Nucleus accumbens (tissue), 56 donors: ENCODE measurements at regions not wholly inside any gene's neighbourhood (a gene's known extent, or its start where the extent isn't known, plus 50 kb on each side); places are given as distances from the start of the nearest gene placed in this dataset.
"Not testable (repeated sequence)": the region's sequence is repeated elsewhere in the genome, so short reads cannot be mapped to it uniquely, and the experiment has no call there.

Experiments used
- DNase-seq, 56 donors: peaks; one replicate each; lab custom pipeline; 2025; lab: John Stamatoyannopoulos, UW

DNA sequence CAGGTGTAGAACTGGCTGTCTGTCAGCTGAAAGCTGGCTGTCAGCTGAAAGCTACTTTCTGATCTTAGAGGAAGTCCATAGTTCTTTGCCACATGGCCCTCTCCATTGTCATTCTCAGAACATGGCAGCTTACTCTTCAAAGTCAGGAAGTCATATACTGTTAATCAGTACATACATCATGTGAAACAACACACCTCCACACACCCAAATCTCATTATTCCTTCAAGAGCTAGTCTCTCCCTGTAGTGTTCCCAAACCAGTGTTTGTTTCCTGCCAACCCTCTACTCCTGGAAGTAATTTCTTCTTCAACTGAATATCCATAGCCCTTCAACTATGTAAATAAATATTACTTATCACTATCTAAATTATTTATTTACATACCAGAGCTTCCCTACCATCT is 58.9 kb downstream of the OR5AK2 start:
- DNase-seq = no peak

DNA sequence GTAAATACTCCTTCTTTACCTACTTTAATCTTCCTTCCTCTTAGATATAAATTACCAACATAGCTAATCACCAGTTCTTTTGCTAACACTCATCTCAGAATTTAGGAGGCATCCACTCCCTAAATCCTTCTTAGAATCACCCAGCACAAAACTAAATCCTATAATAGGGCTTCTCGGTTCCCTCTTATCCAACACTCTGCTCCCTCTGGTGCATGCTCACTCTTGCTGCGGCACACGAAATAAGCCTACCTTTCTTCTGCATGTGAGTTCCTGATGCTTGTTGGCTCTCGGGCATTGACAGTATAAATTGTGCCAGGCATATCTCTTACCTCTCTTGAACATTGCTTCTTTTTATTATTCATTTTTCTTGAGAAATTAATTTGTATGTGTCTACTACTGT is 61.0 kb downstream of the OR5AK2 start:
- no peak for DNase-seq

DNA sequence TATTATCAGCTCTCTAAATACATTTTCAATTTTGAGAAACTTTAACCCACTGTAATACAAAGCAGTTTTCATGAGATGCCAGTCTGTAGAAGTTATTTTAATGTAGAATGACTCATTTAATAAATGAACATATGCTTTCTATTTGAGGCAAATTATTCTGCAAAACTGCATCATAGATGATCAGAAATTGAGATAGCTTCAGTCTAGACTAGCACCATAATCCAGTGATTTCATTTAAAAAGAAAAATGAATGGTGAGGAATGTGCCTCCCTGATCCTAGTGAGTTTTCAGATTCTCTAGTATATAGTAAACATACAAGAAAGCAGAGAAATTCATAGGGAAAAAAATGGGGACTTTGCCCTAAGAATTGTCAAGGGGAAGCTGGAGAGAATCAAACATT is 66.1 kb downstream of the OR5AK2 start:
- no peak for DNase-seq

DNA sequence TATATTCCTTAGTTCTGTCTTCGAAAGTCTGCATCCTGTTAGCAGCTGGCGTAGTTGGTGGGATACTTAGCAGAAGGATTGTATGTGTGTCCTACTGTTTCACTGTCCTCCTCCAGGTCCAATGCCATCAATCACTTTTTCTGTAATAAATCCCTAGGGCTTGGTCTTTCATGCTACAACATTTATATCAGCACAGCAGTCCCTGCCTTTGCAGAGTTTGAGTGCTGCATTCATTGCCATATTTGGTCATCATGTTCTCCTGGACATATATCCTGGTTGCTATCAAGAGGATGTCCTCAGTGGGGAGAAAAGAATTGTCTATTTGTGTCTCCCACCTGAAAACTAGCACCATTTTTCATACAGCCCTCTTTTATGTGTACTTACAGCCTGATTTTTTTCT is 67.0 kb downstream of the OR5AK2 start:
- no peak for DNase-seq

DNA sequence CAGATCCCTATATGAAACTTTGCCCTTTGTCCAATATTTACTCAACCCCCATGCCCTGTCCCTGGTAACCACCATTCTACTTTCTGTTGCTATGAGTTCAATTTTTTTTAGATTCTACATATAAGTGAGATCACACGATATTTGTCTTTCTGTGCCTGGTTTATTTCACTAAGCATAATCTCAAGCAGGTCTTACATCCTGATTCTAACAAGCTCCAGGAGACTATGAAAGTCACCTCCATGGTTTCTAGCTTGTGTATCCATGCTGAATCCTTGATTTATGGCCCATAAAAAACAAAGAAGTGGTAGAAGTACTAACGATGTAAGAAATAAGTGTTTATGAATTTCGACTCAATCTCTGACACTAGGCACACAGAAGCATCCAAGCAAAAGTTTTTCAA is 68.0 kb downstream of the OR5AK2 start:
- no peak for DNase-seq

DNA sequence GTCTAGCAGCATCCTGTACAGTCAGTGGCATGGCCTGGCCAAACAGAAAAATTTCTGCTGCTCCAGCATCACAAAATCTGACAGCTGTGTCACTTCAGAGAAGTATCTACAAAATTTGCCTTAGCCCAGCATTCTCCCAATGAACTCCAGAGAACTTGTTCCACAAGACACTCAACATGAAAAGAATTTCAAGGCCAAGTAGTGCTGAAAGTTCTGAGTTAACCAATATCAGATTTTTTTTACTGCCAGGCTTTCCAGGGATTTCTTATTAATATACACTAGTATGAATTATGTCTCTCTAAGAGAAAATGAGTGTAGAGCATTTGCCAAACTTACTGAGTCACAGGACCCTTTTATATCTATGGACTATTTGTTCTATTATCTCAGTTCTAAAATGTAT is 68.8 kb downstream of the OR5AK2 start:
- no peak for DNase-seq

DNA sequence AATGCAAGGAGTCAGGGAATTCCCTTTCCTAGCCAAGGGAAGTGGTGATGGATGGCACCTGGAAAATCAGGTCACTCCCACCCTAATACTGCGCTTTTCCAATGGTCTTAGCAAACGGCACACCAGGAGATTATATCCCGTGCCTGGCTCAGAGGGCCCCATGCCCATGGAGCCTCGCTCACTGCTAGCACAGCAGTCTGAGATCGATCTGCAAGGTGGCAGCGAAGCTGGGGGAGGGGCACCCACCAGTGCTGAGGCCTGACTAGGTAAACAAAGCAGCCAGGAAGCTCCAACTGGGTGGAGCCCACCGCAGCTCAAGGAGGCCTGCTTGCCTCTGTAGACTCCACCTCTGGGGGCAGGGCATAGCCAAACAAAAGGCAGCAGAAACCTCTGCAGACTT is 74.2 kb downstream of the OR5AK2 start:
- not testable (repeated sequence) for DNase-seq

DNA sequence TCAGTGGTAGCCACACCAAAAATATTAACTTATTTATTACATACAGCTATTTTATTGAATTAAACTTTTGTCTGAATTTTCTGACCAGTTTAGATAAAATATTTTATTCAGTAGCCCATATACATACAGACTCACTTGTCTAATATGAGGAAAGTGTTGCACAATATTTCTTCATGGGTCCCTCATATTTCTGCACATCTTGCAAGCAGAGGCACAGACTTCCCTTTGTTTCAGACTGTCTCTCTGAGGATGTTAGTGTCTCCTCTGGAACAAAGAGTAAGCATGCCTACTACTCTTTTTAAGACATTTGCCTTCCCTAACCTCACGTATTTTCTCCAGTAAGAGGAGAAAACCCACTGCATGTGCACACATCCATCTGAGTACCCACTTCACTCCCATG is 81.2 kb downstream of the OR5AK2 start:
- no peak for DNase-seq

DNA sequence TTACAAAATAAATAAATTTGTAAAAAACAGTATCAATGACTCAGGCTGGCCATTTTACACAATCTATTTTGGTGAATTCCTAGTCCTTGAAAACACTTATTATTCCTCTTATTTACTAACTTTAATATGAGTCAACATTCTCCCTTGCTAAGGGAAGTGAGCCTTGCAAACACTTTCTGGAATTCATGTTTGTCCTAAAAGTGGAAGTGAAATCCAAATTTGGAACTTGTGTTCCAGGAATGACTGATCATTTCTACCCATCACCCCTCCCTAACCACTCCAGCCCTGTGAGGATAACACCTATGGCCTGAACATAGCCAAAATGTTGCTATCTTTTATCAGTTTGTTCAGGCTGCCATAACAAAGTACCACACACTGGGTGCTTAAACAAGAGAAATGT is 83.1 kb downstream of the OR5AK2 start:
- no peak for DNase-seq

DNA sequence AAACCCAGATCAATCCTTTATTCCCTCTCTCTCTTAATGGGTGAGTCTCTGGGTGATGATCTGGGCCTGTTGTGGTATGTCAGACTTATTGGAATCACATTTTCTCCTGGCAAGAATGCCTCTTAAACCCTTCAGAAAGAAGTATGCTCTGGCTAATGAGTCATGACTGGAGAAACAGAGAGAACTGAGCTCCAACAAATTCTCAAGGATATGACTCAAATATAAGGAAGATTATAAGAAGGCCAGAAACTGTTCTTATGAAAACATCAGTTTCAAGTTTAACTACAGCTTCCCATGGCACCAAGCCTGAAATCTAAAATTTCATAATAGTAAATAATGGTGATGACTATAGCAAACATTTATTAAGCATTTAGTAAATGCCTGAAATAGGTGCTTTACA is 83.9 kb downstream of the OR5AK2 start:
- DNase-seq = no peak

DNA sequence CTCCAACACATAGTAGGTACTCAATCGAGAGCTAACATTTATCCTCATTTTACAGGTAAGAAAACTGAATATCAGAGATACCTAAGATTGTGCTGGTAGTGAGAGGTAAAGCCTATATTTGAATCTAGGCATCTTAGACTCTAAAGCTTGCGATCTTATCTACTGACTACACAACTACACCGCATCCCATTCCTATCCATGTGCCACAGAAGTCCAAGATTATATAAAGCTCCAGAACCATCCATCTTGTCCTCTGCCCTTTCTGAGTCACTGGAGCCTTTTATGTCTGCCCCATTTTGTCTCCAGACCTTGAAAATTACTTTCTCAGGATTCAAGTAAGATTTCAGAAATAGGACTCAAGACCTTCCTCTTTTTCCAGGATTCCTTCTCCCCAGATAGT is 84.4 kb downstream of the OR5AK2 start:
- DNase-seq = no peak

DNA sequence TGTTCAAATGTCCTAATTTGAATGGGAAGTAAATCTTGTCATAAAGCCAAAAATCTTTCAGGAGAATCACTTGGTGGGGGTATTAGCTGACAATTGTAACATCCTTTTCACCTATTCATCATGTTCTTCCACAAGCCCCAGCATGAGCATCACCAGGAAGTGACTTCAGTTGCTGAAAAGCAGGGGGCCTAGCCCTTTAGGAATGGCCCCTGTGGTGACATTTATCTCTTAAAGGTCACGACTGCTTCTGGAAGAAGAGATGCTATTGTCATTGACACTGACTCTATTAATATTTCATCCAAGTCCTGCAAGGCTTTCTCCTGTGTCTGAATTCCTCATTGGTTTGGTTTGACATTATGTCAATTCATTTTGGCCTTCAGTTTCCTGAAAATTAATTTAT is 92.6 kb downstream of the OR5AK2 start:
- no peak for DNase-seq

DNA sequence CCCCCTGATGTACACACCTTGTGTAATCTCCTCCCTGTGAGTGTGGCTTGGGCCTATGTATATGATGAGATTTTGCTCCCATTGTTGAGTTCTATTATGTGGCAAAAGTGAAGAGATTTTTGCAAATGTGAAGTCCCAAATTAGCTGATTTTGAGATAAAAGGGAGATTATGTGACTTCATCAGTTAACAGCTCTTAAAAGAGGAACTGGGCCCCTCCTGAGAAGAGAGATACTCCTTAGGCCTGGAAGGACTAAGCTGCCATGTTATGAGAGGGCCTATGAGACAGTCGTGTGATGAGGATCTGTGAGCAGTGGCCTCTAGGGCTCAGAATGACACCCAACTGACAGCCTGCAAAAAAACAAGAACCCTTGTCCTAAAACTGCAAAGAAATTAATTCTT is 93.4 kb downstream of the OR5AK2 start:
- DNase-seq = no peak

DNA sequence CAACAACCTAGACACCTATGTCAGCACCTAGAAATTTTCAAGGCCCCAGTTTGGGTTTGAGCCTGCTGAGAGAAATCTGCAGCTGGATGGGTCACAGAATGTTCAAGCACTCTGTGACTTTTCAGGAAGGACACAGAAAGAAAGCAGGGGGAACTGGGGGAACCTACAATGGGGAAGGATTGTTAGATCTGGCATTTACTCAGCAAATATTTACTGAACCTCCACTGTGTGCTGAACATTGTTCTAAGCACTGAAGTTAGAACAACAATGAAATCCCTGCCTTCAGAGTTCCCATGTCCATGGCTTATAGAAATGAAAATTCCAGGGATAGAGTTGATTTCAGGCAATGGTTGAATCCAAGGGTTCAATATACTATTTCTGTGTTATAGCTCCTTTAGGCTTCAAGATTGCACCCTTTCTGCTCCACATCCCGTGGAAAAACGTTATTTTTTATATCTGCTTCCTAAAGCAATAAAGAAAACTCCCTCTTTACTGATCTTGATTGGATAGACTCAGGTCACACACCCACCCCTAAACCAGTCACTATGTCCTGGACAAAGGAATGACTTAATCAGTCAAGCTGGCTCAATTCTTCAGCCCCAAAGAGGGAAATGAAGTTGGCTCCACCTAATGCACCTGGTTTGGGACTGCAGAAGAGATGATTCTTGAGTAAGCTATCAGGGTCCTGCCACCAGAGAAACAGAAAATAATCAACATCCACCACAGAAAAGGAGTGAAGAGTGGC is 95.1 kb downstream of the OR5AK2 start:
- DNase-seq = no peak

DNA sequence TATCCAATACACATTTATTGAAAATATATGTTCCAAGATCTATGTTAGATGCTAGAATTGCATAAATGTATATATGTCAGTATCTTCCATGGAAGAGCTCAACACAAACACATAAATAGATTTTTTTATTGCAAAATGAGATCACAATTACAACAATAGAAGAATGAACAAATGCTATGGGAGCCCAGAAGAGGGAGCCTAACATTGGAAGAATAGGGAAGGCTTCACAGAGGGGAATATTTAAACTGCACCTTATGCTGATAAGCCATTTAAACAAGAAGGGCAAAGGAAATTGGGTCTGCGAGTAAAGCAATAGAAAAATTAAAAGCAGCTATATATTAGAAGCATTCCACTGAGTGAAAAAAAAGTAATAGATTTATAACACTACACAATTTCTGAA is 96.1 kb upstream of the LRRC55 start:
- no peak for DNase-seq

DNA sequence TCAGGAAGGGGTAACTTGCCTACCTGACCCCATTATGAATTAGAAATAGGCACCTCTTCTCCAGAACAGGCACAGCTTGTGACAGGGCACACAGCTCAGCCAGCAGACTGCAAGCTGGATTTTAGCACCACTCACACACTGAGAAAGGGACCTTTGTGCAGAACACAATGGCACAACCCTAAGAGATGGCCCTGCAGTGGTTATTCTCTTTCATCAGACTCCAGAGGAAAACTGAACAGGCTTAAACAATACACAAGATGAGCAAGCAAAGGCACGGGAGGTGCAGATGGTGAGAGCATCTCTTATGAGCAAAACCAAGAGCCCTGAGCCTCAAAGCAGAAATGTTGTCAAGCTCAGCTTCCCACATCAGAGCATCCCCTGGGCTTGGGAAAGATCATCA is 93.8 kb upstream of the LRRC55 start:
- DNase-seq = peak in 2 of 56 donors; percentile 1 to 2

DNA sequence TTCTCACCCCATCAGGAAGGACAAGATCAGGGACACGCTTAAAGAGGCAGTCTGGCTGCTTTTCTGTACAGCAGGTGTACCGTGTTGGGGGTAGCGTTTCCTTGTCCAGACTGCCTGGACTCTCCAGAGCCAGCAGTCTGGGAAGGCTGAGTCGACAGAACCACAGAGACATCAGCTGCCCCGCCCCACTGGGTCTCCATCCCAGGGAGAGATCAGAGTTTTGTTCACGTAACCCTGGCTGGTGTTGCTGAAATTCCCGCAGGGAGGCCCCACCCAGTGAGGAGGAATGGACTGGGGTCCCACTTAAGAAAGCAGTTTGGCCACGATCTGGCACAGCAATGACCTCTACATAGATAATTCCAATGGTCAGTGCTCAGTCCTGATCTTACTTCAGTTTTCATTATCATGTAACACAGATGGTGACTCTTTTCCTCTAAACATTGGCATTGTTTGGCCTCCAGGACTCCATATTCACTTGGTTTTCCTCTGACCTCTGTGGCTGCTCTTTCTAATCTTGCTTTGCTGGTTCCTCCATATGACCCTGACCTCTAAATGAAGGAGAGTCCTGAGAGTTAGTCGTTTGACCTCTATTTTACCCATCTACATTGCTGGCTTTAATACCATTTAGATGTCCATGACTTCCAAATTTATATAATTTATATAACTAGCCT is 89.6 kb upstream of the LRRC55 start:
- DNase-seq = no peak

DNA sequence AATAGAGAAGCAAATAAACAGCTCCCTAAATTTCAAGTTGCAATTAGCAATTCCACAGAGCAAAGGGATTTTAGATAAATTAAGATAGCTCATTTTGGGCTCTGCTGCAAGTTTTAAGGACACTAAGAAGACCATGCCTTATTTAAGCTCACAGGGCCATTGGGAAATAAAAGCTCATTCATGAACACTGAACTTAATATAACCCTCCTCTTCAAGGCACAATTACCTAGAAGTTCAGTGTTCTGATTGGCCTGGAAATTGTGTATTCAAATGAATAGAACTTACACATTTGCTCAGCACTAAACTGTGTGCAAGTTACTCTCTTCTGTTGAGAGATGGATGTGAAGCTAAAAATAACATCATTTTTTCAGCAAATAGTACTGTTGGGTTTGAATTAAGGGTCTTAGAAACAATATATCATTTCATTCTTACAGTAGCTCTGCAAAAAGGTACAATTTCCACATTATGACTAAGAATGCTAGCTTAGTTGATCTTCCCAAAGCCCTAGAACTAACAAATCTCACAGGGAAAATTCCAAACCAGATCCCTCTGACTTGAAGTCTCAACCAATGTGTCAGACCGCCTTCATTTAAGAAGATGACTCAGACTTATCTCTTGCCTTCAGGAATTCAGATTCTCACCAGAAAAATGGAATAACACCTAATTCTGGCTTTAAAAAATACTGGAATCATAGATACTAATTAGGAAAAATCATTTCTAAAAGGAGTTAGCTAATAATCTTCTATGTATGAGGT is 87.4 kb upstream of the LRRC55 start:
- no peak for DNase-seq

DNA sequence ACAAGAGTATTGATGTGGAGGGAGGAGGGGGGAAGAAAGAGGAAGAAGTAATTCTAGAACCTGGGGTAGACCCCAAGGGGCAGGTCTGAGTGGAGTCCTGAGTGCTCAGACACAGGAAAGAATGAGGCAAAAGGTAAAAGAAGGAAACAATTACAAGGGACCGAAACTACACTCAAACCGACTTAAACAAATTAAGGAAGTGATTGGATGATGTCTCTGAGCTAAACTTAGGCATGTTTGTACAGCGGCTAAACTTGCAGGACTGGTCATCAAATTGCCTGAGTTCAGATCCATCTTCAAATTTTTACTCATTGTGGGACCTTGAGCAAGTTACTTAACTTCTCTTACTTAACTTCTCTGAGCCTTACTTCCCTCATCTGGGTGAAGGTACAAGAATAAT is 86.3 kb upstream of the LRRC55 start:
- no peak for DNase-seq

DNA sequence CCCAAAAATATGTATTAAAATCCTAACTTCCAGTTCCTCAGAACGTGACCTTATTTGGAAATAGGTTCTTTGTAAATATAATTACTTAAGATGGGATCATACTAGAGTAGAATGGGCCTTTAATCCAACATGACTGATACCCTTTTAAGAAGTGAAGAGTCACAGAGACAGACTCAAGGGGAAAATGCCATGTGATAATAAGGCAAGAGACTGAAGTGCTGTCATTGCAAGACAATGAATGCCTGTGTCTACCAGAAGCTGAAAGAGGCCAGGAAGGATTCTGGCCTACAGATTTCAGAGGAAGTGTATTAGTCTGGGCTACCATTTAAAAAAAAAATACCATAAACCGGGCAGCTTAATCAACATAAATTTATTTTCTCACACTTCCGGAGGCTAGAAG is 85.9 kb upstream of the LRRC55 start:
- no peak for DNase-seq

DNA sequence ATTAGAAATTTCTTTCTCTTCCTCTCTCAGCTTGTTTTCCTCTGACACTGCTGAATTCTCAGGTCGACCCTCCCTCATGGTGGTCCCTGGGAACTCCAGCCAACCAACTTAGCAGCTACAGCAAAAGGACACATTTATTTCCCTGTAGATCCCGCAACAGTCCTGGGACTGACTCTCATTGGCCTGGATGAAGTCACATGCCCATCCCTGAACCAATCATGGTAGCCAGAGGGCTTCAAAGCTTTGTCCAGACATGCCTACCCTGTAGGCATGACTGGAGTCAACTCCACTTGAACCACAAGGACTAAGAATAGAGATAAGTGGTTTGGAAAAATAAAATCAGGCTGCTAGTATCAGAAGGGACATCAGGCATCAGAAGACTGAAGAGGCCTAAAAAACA is 84.6 kb upstream of the LRRC55 start:
- no peak for DNase-seq

DNA sequence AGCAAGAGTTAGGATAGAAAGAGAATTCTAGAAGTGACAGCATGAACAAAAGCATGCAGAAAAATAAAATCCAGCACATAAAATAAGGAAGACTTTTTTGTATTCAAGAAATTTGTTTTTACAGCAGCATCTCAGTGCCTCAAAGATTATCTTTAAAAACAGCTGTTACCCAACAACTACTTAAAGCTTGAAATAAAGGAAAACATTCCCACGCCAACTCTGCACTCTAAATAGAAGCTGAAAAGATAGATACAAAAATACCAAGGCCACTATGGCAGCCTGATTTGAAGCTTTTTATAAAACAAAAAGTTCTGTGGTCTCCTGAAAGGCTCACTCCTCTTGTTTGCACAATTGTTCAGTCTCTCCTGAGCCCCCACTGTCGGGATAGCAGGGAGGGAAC is 83.6 kb upstream of the LRRC55 start:
- no peak for DNase-seq
